Bone marrow (tissue), 2 donors: ENCODE measurements at regions not wholly inside any gene's neighbourhood (a gene's known extent, or its start where the extent isn't known, plus 50 kb on each side); places are given as distances from the start of the nearest gene placed in this dataset.
"Not testable (repeated sequence)": the region's sequence is repeated elsewhere in the genome, so short reads cannot be mapped to it uniquely, and the experiment has no call there.

Experiments used
- DNase-seq, 2 donors: peaks; one replicate each; lab custom pipeline; 2025; lab: John Stamatoyannopoulos, UW

GRCh38 chr5:88666761-88667495 is 216.1 kb downstream of the MEF2C start:
- no peak for DNase-seq

GRCh38 chr5:88665750-88666215 is 217.2 kb downstream of the MEF2C start:
- DNase-seq = no peak

- DNase-seq = no peak
Observed at GRCh38 chr5:88664645-88665044, 218.3 kb downstream of the MEF2C start.

- DNase-seq = no peak
Observed at GRCh38 chr5:88663793-88664216, 219.2 kb downstream of the MEF2C start.

- no peak for DNase-seq
Observed at GRCh38 chr5:88662846-88663245, 220.1 kb downstream of the MEF2C start.

GRCh38 chr5:88661806-88662207 is 221.2 kb downstream of the MEF2C start:
- DNase-seq = no peak

DNA sequence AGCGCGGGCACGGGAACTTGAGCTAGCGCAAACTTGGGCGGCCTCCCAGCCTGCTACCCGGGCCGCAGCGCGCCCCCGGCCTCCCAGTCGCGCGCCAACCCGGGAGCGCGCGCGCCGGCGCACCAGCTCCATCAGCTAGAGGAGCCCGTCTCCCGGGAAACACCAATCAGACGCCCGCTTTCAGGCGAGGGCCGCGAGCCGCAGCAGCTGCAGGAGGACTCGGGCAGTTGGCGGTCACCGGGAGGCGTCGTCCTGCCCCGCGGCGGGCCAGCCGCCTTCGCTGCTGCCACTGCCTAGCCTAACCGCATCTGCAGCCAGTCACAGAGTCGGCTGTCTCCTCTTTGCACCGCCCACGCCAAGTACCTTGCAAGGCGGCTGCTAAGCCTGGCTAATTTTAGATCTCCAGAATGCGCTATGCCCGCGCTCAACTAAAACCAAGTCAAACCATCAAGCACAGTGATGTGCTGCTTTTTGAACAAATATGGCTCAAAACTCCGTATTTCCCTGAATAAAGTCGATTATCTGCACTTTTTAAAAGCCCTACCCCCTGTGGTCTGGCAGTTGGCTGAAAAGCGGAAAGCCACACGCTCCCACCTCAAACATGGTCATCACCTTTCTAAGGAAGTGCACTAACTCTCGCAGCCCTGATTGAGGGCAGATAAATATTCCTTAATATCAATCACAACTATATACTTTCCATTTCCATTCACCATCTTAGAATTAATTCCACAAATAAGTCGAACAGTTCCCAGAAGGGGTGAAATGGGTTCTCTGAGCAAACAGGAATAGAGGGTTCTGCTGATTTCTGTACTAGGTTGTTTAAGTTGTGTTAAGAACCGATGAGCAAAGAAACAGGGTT is 221.8 kb downstream of the MEF2C start:
- no peak for DNase-seq

DNA sequence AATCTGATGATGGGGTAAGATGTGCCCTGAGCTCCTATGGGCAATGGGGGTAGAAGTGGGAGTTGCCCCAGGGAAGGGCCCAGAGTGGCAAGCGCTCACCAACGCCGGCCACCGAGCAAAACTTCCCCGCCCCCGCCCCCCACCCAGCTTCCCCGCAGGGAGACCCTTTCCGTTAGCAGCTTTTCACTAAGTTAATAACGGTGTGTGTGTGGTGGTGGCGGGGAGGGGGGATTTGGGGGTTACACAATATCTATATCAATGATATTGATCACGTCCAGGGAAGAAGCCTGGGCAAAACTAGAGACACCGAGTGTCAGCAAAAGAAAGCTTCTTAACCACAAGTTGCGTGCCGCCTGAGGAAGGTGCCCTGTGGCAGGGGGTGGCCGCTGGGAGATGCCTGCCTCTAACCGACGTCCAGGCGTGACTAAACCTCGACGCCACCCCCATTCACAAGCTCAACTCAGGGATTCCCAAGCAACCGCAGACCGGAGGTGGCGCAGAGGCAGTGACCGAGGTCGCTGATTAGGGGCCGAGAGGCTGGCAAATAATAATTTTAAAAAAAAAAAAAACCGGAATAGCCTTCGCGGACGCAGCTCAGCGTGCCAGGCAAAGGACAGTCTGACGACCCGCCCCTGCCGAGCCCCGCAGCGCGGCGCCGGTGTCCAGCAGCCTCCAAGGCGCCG is 222.6 kb downstream of the MEF2C start:
- DNase-seq = no peak

DNA sequence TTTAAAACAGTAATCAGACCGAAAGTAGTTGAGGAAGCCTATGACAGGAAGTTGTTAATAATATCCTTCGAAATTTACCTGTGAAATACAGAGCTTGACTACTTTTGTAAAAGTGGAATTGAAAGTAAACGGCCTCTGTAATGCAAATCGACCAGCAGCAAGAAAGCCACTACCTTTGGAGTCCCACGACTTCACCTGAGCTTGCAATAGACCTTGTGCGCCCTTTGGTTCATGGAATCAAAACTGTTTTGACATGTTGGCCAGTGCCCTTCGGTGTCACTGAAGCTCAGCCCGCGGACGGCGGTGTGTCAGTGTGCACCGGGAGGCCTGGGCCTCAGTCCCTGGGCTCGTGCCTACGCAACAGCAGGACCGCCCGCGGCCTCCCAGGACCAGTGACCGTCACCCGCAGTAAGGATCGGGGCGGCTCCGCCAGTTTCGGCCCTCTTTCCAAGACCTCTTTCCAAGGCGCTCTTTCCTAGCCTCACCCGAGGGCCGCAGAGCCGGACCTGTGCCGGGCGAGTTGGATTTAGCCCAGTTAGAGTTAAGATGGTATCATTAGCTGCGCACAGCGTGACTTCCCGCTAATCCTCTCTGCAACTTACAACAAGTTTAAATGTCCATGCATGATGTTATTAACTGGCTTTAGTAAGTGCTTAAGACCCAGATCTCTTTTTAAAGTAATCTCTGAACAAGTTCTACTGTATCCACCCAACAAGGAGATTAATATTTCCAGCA is 223.3 kb downstream of the MEF2C start:
- no peak for DNase-seq

DNA sequence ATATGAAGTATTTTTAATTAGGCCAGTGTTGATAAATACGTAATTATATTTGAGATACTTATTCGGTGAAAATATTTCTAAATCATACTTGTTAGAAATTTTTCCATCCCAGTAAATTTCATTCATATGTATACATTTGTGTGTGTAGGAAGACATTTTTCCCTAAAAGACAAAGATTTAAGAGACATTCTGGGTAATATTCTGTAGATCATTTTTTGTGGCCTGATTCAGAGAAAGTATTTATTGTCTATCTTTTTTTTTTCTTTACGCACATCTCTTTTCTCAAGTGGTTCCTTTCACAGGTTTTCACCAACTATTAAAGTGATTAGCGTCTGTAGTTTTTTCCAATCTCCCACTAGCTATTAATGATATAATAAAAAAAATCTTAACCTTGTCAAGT is 224.1 kb downstream of the MEF2C start:
- DNase-seq = no peak

DNA sequence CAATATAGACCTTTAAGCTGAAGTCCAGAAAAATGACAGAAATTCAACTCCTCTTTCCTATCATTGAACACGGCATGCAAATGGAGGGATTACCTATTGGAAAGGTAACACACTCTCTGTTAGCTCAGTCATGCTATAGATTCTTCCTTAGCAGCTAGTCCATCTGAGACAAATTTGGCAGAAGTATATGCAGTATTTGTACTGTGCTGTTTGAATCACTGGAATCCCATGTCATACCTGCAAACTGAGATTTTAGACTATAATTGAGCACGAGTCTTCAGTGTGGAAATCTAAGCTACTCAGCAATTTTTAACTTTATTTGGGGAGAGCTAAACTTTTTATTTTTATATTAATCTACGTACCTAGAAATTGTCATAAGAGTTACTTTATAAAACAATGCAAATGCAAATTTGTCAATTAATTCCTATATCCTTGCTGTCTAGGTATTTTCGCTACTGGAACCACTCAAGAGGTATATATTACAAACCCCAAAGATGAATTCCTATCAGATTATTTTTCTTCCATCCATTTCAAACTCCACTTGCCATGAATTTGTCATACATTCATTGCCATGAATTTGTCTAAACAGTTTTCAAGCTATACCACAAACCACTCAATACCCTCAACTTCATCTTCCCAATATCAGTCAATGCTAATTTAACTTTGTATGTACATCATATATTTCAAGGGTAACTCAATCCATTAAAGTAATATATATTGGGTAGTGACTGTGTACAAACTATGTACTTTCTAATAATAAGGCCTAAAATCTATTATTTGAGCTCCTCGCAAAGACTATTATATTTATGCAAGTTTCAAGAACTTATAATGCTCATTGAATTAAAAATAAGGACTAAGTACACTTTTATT is 224.8 kb downstream of the MEF2C start:
- DNase-seq = no peak

DNA sequence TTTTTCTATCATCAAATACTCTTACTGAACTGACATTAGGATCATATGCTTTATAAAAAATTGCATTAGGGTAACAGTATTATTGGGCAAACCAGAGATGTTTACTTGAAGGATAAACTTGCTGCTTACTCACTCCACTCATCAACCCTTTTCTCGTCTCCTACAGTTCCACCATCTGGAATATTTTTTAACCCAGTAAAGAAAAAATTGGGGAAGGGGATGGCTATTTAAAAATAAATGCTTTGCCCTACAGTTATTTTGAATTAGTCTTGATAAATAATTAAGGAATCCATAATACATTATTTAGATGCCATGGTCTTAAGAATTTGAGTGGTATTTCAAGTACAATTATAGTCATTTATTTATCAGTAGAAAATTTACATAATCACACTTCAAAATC is 225.8 kb downstream of the MEF2C start:
- no peak for DNase-seq

DNA sequence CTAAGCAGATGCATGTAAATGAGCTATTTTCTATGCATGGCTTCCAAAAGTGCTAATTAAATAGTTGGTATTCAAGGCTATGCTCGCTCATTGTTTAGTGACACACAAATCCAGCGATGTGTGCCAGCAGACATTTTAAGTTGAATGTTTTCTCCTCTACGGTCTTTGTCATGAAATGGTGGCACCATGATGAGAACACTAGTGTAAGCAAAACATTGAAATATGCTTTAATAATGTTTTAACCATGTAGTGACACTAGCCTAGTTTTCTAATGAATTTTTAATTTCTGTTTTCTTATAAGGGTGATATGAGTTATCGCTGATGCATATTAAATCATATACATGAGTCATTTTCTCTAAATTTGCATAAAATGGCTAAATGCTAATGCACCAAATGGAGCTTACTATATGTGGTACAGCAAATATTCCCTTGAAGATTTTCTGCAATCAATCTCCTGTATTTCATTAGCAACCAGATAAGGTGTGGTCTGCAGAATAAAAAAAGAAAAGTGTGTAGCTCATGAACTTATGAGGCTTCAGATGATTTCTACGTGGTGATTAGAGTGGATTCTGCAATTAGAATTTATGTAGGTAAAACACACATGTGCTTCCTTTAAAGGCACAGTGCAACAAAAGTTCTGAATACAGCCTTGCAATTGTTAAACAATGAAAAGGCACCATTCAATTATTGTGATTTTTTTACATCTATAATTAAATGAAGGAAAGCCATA is 226.6 kb downstream of the MEF2C start:
- DNase-seq = no peak

DNA sequence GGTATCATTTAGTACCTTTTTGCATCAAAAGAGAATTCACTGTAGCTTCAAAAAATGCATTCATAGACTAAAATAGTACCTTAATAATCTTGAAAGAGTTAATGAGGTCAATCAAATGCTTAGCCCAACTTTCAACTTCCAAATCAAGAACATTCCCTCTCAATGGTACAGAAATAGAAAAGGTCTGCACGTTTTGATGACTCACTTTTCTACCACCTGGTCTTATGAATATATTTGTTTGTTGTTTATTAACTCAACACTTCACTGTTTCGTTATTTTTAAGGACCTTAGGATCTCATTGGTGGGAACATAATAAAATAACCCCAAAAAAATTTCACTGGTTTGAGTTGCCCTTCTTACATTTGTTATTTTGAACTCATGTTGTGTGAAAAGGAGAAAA is 229.5 kb downstream of the MEF2C start:
- DNase-seq = no peak

- DNase-seq = no peak
Observed at GRCh38 chr5:88647901-88648300, 235.1 kb downstream of the MEF2C start.

DNA sequence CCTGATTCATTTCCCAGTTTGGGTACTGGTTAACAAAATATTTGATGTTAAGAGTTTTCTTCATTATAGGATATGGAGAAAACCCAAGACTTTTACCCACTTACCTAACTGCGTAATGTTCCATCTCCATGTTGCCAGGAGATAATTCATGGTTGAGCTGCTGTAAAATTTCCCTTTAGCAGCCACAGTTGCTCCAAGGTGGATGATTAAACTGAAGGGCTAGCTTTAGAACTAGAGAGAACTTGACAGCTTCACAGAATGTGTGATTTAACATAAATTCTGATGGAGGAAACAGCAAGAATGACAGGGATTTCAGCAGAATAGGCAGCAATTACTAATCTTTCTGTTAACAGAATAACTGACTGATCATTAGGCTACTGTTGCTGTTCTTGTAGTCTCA is 236.1 kb downstream of the MEF2C start:
- DNase-seq = no peak

- DNase-seq = no peak
Observed at GRCh38 chr5:88644676-88645075, 238.3 kb downstream of the MEF2C start.

GRCh38 chr5:88643315-88643714 is 239.7 kb downstream of the MEF2C start:
- no peak for DNase-seq

DNA sequence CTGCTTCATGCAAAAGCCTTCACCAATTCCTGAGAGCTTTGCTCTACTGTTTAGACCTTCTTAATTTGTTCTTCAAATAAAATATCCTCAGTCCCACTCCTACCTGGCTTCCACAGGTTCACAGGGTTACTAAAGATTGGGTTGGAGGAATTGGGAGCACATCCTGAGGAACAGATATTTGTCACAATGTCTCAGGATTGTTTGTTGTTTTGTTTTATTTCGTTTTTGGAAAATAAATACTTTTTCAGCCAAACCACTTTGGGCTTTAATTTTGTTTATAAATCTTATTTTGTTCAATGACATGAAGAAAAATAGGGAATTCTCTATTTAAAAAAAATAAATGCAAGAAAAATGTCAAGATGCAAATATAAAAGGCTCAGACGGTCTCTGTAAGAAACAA is 249.0 kb downstream of the MEF2C start:
- DNase-seq = no peak

DNA sequence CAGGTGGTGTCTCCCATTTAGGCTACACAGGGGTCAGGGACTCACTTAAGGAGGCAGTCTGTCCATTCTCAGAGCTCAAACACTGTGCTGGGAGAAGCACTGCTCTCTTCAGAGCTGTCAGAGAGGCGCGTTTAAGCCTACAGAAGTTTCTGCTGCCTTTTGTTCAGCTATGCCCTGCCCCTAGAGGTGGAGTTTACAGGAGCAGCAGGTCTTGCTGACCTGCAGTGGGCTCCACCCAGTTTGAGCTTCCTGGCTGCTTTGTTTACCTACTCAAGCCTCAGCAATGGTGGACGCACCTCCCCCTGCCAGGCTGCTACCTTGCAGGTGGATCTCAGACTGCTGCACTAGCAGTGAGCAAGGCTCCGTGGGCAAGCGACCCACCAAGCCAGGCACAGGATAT is 260.1 kb downstream of the MEF2C start:
- not testable (repeated sequence) for DNase-seq
